ENCODE measurements at regions not wholly inside any gene's neighbourhood (a gene's known extent, or its start where the extent isn't known, plus 50 kb on each side); places are given as distances from the start of the nearest gene placed in this dataset.

GRCh38 chr4:57445686-57446085, 335.5 kb upstream of the IGFBP7 start:
- Histone ChIP-seq H2AFZ (ENCODE audit: low read length) (no peak overlapping the region), H3K36me3 (ENCODE audit: insufficient read depth, low read length) (no peaks in the 10 kb centered on the region), H3K9me3 (ENCODE audit: low read length) (no peaks in the 10 kb centered on the region), H3K27me3 (ENCODE audit: insufficient read depth, low read length) (no peaks in the 10 kb centered on the region), H3F3A (ENCODE audit: insufficient read depth, low read length) (no peaks in the 10 kb centered on the region), H3K9ac (ENCODE audit: low read length) (no peak overlapping the region), H3K79me2 (ENCODE audit: insufficient read depth, low read length) (no peaks in the 10 kb centered on the region), H4K20me1 (ENCODE audit: insufficient read depth, low read length) (no peaks in the 10 kb centered on the region), H3K27ac (ENCODE audit: low read depth, low read length, poor library complexity, severe bottlenecking) (no peak overlapping the region), H3K4me2 (ENCODE audit: low read length) (no peak overlapping the region), H3K4me3 (ENCODE audit: low read depth, low read length, poor library complexity, severe bottlenecking) (no peak overlapping the region), H3K4me1 (ENCODE audit: insufficient read depth, low read length, severe bottlenecking) (no peaks in the 10 kb centered on the region), H3K9me2 (ENCODE audit: low read depth, low read length) (no peaks in the 10 kb centered on the region)
- no peak for TF ChIP-seq CTCF (IDR thresholded peaks at IDR 0.05; ENCODE audit: low read length)
- no peak for TF ChIP-seq EZH2 (IDR thresholded peaks at IDR 0.05; ENCODE audit: borderline replicate concordance, low read length)

- no peaks in the 10 kb centered on the region for H3K79me2 ChIP-seq (ENCODE audit: insufficient read depth, low read length)
- no peaks in the 10 kb centered on the region for H3K27me3 ChIP-seq (ENCODE audit: insufficient read depth, low read length)
- H3K4me2 ChIP-seq (ENCODE audit: low read length) = no peak overlapping the region
- H4K20me1 ChIP-seq (ENCODE audit: insufficient read depth, low read length) = no peaks in the 10 kb centered on the region
- H3K9me2 ChIP-seq (ENCODE audit: low read depth, low read length) = no peaks in the 10 kb centered on the region
- H3K27ac ChIP-seq (ENCODE audit: low read depth, low read length, poor library complexity, severe bottlenecking) = no peak overlapping the region
- no peak overlapping the region for H2AFZ ChIP-seq (ENCODE audit: low read length)
- H3K4me1 ChIP-seq (ENCODE audit: insufficient read depth, low read length, severe bottlenecking) = no peaks in the 10 kb centered on the region
- no peaks in the 10 kb centered on the region for H3K36me3 ChIP-seq (ENCODE audit: insufficient read depth, low read length)
- no peaks in the 10 kb centered on the region for H3F3A ChIP-seq (ENCODE audit: insufficient read depth, low read length)
- no peak overlapping the region for H3K4me3 ChIP-seq (ENCODE audit: low read depth, low read length, poor library complexity, severe bottlenecking)
- H3K9me3 ChIP-seq (ENCODE audit: low read length) = no peaks in the 10 kb centered on the region
- no peak for TF ChIP-seq EZH2 (IDR thresholded peaks at IDR 0.05; ENCODE audit: borderline replicate concordance, low read length)
- H3K9ac ChIP-seq (ENCODE audit: low read length) = no peak overlapping the region
Measured at GRCh38 chr4:57444671-57445070, 334.5 kb upstream of the IGFBP7 start.

- H3K4me2 ChIP-seq (ENCODE audit: low read length) = no peak overlapping the region
- H3K9me2 ChIP-seq (ENCODE audit: low read depth, low read length) = no peaks in the 10 kb centered on the region
- no peaks in the 10 kb centered on the region for H3K9me3 ChIP-seq (ENCODE audit: low read length)
- no peak overlapping the region for H2AFZ ChIP-seq (ENCODE audit: low read length)
- TF ChIP-seq CTCF (IDR thresholded peaks at IDR 0.05; ENCODE audit: low read length) = no peak
- TF ChIP-seq EZH2 (IDR thresholded peaks at IDR 0.05; ENCODE audit: borderline replicate concordance, low read length) = no peak
- no peak overlapping the region for H3K4me3 ChIP-seq (ENCODE audit: low read depth, low read length, poor library complexity, severe bottlenecking)
- H3K9ac ChIP-seq (ENCODE audit: low read length) = no peak overlapping the region
- H3K27me3 ChIP-seq (ENCODE audit: insufficient read depth, low read length) = no peaks in the 10 kb centered on the region
- no peaks in the 10 kb centered on the region for H3K79me2 ChIP-seq (ENCODE audit: insufficient read depth, low read length)
- H3F3A ChIP-seq (ENCODE audit: insufficient read depth, low read length) = no peaks in the 10 kb centered on the region
- no peaks in the 10 kb centered on the region for H3K4me1 ChIP-seq (ENCODE audit: insufficient read depth, low read length, severe bottlenecking)
- H4K20me1 ChIP-seq (ENCODE audit: insufficient read depth, low read length) = no peaks in the 10 kb centered on the region
- H3K27ac ChIP-seq (ENCODE audit: low read depth, low read length, poor library complexity, severe bottlenecking) = no peak overlapping the region
- no peaks in the 10 kb centered on the region for H3K36me3 ChIP-seq (ENCODE audit: insufficient read depth, low read length)
Measured at GRCh38 chr4:57443787-57444186, 333.6 kb upstream of the IGFBP7 start.

GRCh38 chr4:57443308-57443707, 333.1 kb upstream of the IGFBP7 start:
- Histone ChIP-seq H3K9ac (ENCODE audit: low read length) (no peak overlapping the region), H3K4me2 (ENCODE audit: low read length) (no peak overlapping the region), H3K4me3 (ENCODE audit: low read depth, low read length, poor library complexity, severe bottlenecking) (no peak overlapping the region), H2AFZ (ENCODE audit: low read length) (no peak overlapping the region), H3K9me2 (ENCODE audit: low read depth, low read length) (no peaks in the 10 kb centered on the region), H3K9me3 (ENCODE audit: low read length) (no peaks in the 10 kb centered on the region), H3K36me3 (ENCODE audit: insufficient read depth, low read length) (no peaks in the 10 kb centered on the region), H3K27me3 (ENCODE audit: insufficient read depth, low read length) (no peaks in the 10 kb centered on the region), H3K79me2 (ENCODE audit: insufficient read depth, low read length) (no peaks in the 10 kb centered on the region), H4K20me1 (ENCODE audit: insufficient read depth, low read length) (no peaks in the 10 kb centered on the region), H3F3A (ENCODE audit: insufficient read depth, low read length) (no peaks in the 10 kb centered on the region), H3K4me1 (ENCODE audit: insufficient read depth, low read length, severe bottlenecking) (no peaks in the 10 kb centered on the region), H3K27ac (ENCODE audit: low read depth, low read length, poor library complexity, severe bottlenecking) (no peak overlapping the region)
- TF ChIP-seq EZH2 (IDR thresholded peaks at IDR 0.05; ENCODE audit: borderline replicate concordance, low read length) (no peak), CTCF (IDR thresholded peaks at IDR 0.05; ENCODE audit: low read length) (no peak)

All from OCI-LY1 (cell line).